Occipital lobe (tissue), 1 donor: ENCODE measurements at regions not wholly inside any gene's neighbourhood (a gene's known extent, or its start where the extent isn't known, plus 50 kb on each side); places are given as distances from the start of the nearest gene placed in this dataset.
"Not testable (repeated sequence)": the region's sequence is repeated elsewhere in the genome, so short reads cannot be mapped to it uniquely, and the experiment has no call there.

Source experiments
- DNase-seq: peaks from one replicate; lab custom pipeline; 2025; lab: John Stamatoyannopoulos, UW

GRCh38 chr2:187988348-187988747, 303.3 kb upstream of the GULP1 start:
- DNase-seq, result no peak

DNA sequence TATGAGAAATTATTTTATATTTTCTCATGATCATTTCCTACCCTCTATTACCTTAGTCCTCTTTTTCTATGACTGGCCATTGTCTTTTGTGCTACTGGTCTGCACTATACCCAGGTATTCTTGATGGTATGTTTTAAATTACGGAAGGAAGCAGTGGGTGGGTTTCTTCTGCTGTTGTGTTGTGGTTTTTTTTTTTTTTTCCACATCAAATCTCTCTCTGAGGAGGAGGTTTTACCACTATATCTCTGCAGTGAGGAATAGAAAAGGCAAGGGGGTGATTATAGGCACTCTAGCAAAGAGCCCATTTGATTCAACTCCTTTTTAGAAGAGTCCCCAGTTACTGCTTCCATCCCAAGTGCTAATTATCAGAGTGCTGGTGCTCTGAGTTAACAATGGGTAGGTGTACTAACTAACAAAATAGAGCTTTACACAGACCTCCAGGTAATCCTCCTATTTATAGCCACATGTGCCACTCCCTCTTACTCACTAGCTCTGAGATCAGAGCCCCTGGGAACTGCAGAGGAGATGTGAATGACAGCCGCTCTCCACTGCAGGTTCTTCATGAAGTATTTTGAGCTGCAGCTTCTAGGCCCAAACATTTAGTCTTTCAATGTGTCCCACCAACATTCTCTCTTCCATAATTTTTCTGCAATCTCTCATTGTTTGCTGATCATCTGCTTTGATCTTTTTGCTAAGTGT, 301.6 kb upstream of the GULP1 start:
- no peak for DNase-seq

- no peak for DNase-seq
These were observed 300.3 kb upstream of the GULP1 start for GRCh38 chr2:187991389-187991788.

DNA sequence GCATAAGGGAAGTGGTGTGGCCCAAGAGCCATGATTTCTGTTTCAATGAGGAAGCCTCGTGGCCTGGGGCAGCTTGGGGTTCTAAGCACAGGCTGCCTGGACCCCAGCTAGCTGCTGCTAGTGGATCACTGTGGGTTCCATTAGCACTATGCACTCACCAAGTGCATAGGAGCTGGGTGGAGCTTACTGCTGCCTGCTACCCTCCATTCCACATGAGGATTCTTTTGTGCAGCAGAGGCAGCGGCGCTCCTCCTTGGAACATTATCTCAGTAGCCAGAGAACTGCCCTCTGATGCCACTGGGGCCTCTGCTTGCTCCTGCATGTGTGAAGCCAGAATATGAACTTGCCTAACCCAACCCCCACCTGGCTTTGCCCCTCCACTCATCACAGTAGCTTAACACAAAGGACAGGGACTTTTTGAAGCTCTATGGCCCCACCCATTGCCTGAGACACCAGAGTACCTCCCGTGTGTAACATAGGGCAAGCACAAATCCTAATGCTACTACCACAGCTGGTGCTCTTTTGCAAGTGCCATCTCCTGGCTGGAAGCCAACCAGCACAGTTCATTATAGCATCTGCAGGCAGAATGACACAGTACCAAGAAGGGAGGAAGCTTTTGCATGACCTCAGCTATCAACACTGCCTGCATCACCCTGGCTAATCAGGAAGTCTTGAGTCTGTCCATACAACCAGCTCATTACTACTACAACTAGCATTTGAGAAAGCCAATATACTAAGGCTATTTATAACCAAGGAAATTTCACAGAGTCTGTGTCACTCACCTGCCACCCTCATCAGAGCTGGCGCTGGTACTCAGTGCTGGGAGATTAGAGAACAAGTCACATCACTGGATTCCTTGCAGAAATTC, 297.0 kb upstream of the GULP1 start:
- DNase-seq, result no peak

GRCh38 chr2:187995556-187995955, 296.1 kb upstream of the GULP1 start:
- DNase-seq, result no peak

DNA sequence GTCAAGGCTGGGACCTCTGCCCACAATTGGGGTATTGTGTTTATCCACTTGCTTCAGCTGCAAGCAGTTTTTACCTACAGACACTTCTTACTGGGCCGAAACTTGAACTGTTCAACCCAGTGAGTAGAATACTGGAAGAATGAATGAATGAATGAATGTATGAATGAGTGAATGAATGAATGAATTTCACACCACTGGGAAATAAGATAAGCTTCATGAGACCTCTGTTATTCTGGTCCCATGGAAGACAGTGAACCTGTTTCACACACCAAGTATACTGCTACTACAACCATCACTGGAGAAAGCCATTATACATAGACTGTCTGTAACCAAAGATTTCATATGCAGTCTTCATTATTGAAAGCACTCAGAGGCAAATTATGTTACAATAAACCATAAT, 295.0 kb upstream of the GULP1 start:
- DNase-seq, result no peak

DNA sequence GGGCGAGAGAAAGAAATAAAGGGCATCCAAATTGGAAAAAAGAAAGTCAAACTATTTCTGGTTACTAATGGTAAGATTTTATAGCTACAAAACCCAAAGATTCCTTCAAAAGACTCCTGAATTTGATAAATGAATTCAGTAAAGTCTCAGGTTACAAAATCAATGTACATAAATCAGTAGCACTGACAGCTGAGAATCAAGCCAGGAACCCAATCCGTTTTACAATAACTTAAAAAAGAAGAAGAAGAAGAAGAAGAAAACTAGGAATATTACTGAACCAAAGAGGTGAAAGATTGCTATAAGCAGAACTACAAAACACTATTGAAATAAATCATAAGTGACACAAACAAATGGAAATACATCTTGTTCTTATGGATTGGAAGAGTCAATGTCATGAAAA, 291.5 kb upstream of the GULP1 start:
- no peak for DNase-seq

GRCh38 chr2:188003800-188004199, 287.9 kb upstream of the GULP1 start:
- no peak for DNase-seq

DNA sequence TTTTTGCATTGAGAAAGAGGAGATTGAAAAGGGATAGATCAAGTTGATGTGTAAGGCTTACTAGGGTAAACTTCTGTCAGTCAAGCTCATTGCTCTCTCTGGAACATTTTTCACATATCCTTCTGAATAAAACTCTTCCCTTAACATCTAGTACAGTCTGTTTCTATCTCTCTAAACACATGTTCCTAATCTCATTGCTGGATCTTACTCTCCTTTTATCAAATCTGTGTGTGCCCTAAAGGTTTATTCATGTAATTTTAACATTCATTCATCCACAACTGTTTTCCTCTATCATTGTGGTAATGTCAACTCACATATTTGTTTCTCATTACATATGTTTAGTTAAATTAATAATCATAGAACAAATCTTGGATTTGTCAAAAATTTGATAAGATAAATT, 277.9 kb upstream of the GULP1 start:
- no peak for DNase-seq

- DNase-seq, result no peak
These were observed 274.8 kb upstream of the GULP1 start for GRCh38 chr2:188016917-188017316.

GRCh38 chr2:188022389-188022788, 269.3 kb upstream of the GULP1 start:
- DNase-seq, result no peak

GRCh38 chr2:188023035-188023434, 268.6 kb upstream of the GULP1 start:
- DNase-seq, result no peak

DNA sequence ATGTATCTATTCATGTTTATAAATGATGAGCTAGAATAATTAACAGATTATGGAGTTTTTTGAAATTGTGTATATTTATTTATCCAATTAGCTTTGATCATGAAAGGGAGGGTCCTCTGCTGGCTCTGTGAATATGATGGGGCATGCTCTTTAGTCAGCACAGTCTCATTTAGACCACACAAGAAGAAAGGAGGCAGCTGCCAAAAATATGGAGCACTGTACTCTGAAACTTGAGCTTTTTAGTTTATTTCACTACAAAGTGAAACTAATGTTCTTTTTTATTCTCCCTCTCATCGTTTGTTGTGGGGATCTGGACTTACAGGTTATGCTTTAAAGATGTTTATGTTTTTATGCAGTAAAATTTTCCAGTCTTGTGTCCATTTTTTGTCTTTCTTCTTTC, 266.9 kb upstream of the GULP1 start:
- DNase-seq, result no peak

GRCh38 chr2:188028739-188029138, 262.9 kb upstream of the GULP1 start:
- DNase-seq, result no peak

- DNase-seq, result no peak
These were observed 259.4 kb upstream of the GULP1 start for GRCh38 chr2:188032306-188032705.

DNA sequence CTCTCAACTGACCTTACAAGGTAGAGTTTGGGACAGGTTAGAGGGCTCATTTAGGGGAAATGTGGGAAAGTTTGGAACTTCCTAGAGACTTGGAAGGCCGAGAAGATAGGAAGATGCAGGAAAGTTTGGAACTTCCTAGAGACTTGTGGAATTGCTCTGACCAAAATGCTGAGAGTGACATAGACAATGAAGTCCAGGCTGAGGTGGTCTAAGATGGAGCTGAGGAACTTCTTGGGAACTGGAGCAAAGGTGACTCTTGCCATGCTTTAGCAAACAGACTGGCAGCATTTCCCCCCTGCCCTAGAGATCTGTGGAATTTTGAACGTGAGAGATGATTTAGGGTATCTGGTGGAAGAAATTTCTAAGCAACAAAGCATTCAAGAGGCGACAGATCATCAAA, 258.9 kb upstream of the GULP1 start:
- no peak for DNase-seq

DNA sequence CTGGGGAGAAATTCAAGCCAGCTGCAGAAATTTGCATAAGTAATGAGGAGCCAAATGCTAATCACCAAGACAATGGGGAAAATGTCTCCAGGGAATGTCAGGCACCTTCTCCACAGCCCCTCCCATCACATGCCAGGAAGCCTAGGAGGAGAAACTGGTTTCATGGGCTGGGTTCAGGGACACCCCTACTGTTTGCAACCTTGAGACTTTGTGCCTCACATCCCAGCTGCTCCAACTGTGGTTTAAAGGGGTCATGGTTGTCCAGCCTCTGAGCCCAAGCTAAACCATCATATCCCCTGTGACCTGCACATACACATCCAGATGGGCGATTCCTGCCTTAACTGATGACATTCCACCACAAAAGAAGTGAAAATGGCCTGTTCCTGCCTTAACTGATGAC, 258.4 kb upstream of the GULP1 start:
- not testable (repeated sequence) for DNase-seq

DNA sequence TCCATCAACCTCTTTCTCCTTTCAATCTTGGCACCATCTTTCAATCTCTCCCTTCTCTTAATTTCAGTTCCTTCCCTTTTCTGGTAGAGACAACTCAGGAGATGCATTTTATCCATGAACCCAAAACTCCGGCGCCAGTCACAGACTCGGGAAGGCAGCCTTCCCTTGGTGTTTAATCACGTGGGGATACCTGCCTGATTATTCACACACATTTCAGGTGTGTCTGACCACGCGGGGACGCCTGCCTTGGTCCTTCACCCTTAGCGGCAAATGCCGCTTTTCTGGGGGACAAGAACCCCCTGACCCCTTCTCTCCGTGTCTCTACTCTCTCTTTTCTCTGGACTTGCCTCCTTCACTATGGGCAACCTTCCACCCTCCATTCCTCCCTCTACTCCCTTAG, 257.6 kb upstream of the GULP1 start:
- DNase-seq, result not testable (repeated sequence)

GRCh38 chr2:188035377-188035776, 256.3 kb upstream of the GULP1 start:
- DNase-seq, result not testable (repeated sequence)

DNA sequence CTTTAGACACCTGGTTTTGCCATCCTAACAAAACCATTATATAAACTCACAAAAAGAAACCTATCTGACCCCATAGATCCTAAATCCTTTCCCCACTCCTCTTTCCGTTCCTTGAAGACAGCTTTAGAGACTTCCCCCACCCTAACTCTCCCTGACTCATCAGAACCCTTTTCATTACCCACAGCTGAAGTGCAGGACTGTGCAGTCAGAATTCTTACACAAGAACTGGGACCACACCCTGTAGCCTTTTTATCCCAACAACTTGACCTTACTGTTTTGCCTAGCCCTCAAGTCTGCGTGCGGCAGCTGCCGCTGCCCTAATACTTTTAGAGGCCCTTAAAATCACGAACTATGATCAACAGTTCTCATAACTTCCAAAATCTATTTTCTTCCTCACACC, 254.9 kb upstream of the GULP1 start:
- not testable (repeated sequence) for DNase-seq

- no peak for DNase-seq
These were observed 252.4 kb upstream of the GULP1 start for GRCh38 chr2:188039307-188039706.

GRCh38 chr2:188042412-188042811, 249.3 kb upstream of the GULP1 start:
- no peak for DNase-seq

GRCh38 chr2:188045016-188045415, 246.7 kb upstream of the GULP1 start:
- no peak for DNase-seq
